Mesodermal cell (in vitro differentiated cells): ENCODE measurements at regions not wholly inside any gene's neighbourhood (a gene's known extent, or its start where the extent isn't known, plus 50 kb on each side); places are given as distances from the start of the nearest gene placed in this dataset.

Experiments used
- H3K27ac ChIP-seq: 2 replicates; pipeline ENCODE4 v1.7.0; 2013; ENCODE audit warnings: mild to moderate bottlenecking, low read depth, low read length, moderate library complexity; ENCODE audit not compliant: severe bottlenecking
- H3K36me3 ChIP-seq: 2 replicates; pipeline ENCODE4 v1.7.1; 2013; ENCODE audit warnings: mild to moderate bottlenecking, low read length, moderate library complexity; ENCODE audit not compliant: control insufficient read depth, insufficient read depth
- H3K4me1 ChIP-seq: one replicate; pipeline ENCODE4 v1.7.1; 2013; ENCODE audit warnings: mild to moderate bottlenecking, low read length; ENCODE audit not compliant: insufficient read depth, control insufficient read depth, poor library complexity, severe bottlenecking
- H3K4me3 ChIP-seq: 2 replicates; pipeline ENCODE4 v1.7.0; 2013; ENCODE audit warnings: low read length, control low read depth, mild to moderate bottlenecking; ENCODE audit not compliant: insufficient read depth, poor library complexity, severe bottlenecking; ENCODE audit errors: extremely low read depth
- H3K9me3 ChIP-seq: 2 replicates; pipeline ENCODE4 v1.7.1; 2013; ENCODE audit warnings: mild to moderate bottlenecking, low read length, moderate library complexity; ENCODE audit not compliant: control insufficient read depth
- WGBS, 2 experiments: methylation state at CpG; one replicate each; pipeline ENCODE4 v1.1.5; 2013; ENCODE audit warnings: missing lambda C conversion rate in 2 of 2; ENCODE audit not compliant: insufficient coverage in 2 of 2; 5-methylcytosine and 5-hydroxymethylcytosine counted together

GRCh38 chr2:59395119-59395518 lies 1154.0 kb upstream of the FANCL start:
- Histone ChIP-seq H3K36me3 (no peaks in the 10 kb centered on the region), H3K4me1 (no peaks in the 10 kb centered on the region), H3K4me3 (no peak overlapping the region), H3K9me3 (no peaks in the 10 kb centered on the region), H3K27ac (no peak overlapping the region)
- 95 to 96% methylated on average over 4 of the region's 4 CpGs for WGBS, 2 experiments

GRCh38 chr2:59391896-59392295 lies 1150.8 kb upstream of the FANCL start:
- H3K4me3 ChIP-seq: no peak overlapping the region
- no peaks in the 10 kb centered on the region for H3K36me3 ChIP-seq
- no peaks in the 10 kb centered on the region for H3K4me1 ChIP-seq
- H3K27ac ChIP-seq: no peak overlapping the region
- WGBS, 2 experiments: no CpG with 5 or more reads among the region's 2 CpGs
- H3K9me3 ChIP-seq: no peaks in the 10 kb centered on the region

GRCh38 chr2:59390581-59390980 lies 1149.5 kb upstream of the FANCL start:
- H3K4me3 ChIP-seq: no peak overlapping the region
- no peaks in the 10 kb centered on the region for H3K36me3 ChIP-seq
- H3K9me3 ChIP-seq: no peaks in the 10 kb centered on the region
- H3K27ac ChIP-seq: no peak overlapping the region
- WGBS, 2 experiments: 60 to 80% methylated on average over 1 of the region's 2 CpGs
- H3K4me1 ChIP-seq: no peaks in the 10 kb centered on the region

- no peaks in the 10 kb centered on the region for H3K4me1 ChIP-seq
- no peaks in the 10 kb centered on the region for H3K9me3 ChIP-seq
- WGBS, 2 experiments: 75 to 86% methylated on average over 1 of the region's 1 CpG
- H3K4me3 ChIP-seq: no peak overlapping the region
- no peaks in the 10 kb centered on the region for H3K36me3 ChIP-seq
- H3K27ac ChIP-seq: no peak overlapping the region
Observed at GRCh38 chr2:59389240-59389639, 1148.1 kb upstream of the FANCL start.

GRCh38 chr2:59385971-59386370 lies 1144.8 kb upstream of the FANCL start:
- Histone ChIP-seq H3K27ac (no peak overlapping the region), H3K9me3 (no peaks in the 10 kb centered on the region), H3K36me3 (no peaks in the 10 kb centered on the region), H3K4me3 (no peak overlapping the region), H3K4me1 (no peaks in the 10 kb centered on the region)
- WGBS, 2 experiments: 89 to 91% methylated on average over 7 to 9 of the region's 10 CpGs

GRCh38 chr2:59383473-59383872 lies 1142.3 kb upstream of the FANCL start:
- no peaks in the 10 kb centered on the region for H3K4me1 ChIP-seq
- WGBS, 2 experiments: no CpG with 5 or more reads among the region's 1 CpG
- H3K27ac ChIP-seq: no peak overlapping the region
- H3K4me3 ChIP-seq: no peak overlapping the region
- no peaks in the 10 kb centered on the region for H3K9me3 ChIP-seq
- H3K36me3 ChIP-seq: no peaks in the 10 kb centered on the region

- no peak overlapping the region for H3K27ac ChIP-seq
- no peaks in the 10 kb centered on the region for H3K4me1 ChIP-seq
- no peak overlapping the region for H3K4me3 ChIP-seq
- no peaks in the 10 kb centered on the region for H3K9me3 ChIP-seq
- no peaks in the 10 kb centered on the region for H3K36me3 ChIP-seq
- WGBS, 2 experiments: 86 to 100% methylated on average over 1 of the region's 1 CpG
Observed at GRCh38 chr2:59378127-59378526, 1137.0 kb upstream of the FANCL start.

- Histone ChIP-seq H3K9me3 (no peaks in the 10 kb centered on the region), H3K4me3 (no peak overlapping the region), H3K36me3 (no peaks in the 10 kb centered on the region), H3K4me1 (no peaks in the 10 kb centered on the region), H3K27ac (no peak overlapping the region)
Observed at GRCh38 chr2:59366288-59366687, 1125.2 kb upstream of the FANCL start.

GRCh38 chr2:59354498-59354897 lies 1113.4 kb upstream of the FANCL start:
- no peaks in the 10 kb centered on the region for H3K4me1 ChIP-seq

GRCh38 chr2:59353306-59353921 lies 1112.3 kb upstream of the FANCL start:
- WGBS, 2 experiments: 70 to 100% methylated on average over 2 to 4 of the region's 5 CpGs
- Histone ChIP-seq H3K36me3 (no peaks in the 10 kb centered on the region), H3K4me1 (no peaks in the 10 kb centered on the region), H3K4me3 (no peak overlapping the region), H3K27ac (no peak overlapping the region), H3K9me3 (no peaks in the 10 kb centered on the region)

More at GRCh38 chr2:59354498-59354897, 1113.4 kb upstream of the FANCL start:
- Histone ChIP-seq H3K27ac (no peak overlapping the region), H3K9me3 (no peaks in the 10 kb centered on the region), H3K4me3 (no peak overlapping the region), H3K36me3 (no peaks in the 10 kb centered on the region)
- 92 to 100% methylated on average over 3 of the region's 3 CpGs for WGBS, 2 experiments

GRCh38 chr2:59342166-59342565 lies 1101.0 kb upstream of the FANCL start:
- no peak overlapping the region for H3K27ac ChIP-seq
- no peaks in the 10 kb centered on the region for H3K9me3 ChIP-seq
- no peaks in the 10 kb centered on the region for H3K4me1 ChIP-seq
- WGBS, 2 experiments: 50% methylated on average over 1 of the region's 1 CpG; no CpG with 5 or more reads in 1 of the 2 experiments
- no peak overlapping the region for H3K4me3 ChIP-seq
- no peaks in the 10 kb centered on the region for H3K36me3 ChIP-seq
